Trophoblast cell (in vitro differentiated cells and primary cell): ENCODE measurements at regions not wholly inside any gene's neighbourhood (a gene's known extent, or its start where the extent isn't known, plus 50 kb on each side); places are given as distances from the start of the nearest gene placed in this dataset.

ENCODE experiments used
- DNase-seq, 2 donors: peaks; one replicate each; pipeline ENCODE4 v3.0.0-alpha.2; 2016
- H2AFZ ChIP-seq: 2 replicates; pipeline ENCODE4 v1.6.1; 2013; ENCODE audit warnings: low read length, moderate library complexity, mild to moderate bottlenecking; ENCODE audit not compliant: insufficient read depth, poor library complexity
- H2AK5ac ChIP-seq: 2 replicates; pipeline ENCODE4 v1.6.1; 2013; ENCODE audit warnings: mild to moderate bottlenecking, low read length
- H2BK120ac ChIP-seq: 2 replicates; pipeline ENCODE4 v1.6.1; 2013; ENCODE audit warnings: low read length, mild to moderate bottlenecking, moderate library complexity; ENCODE audit not compliant: insufficient read depth, poor library complexity
- H2BK12ac ChIP-seq: 2 replicates; pipeline ENCODE4 v1.6.1; 2013; ENCODE audit warnings: mild to moderate bottlenecking, low read length, moderate library complexity
- H2BK5ac ChIP-seq: 2 replicates; pipeline ENCODE4 v1.6.1; 2013; ENCODE audit warnings: low read length, low read depth, moderate library complexity, mild to moderate bottlenecking; ENCODE audit not compliant: poor library complexity
- H3K14ac ChIP-seq: 2 replicates; pipeline ENCODE4 v1.6.1; 2013; ENCODE audit warnings: mild to moderate bottlenecking, low read length
- H3K18ac ChIP-seq: 2 replicates; pipeline ENCODE4 v1.6.1; 2013; ENCODE audit warnings: mild to moderate bottlenecking, low read length
- H3K23ac ChIP-seq: 2 replicates; pipeline ENCODE4 v1.6.1; 2013; ENCODE audit warnings: low read length
- H3K27ac ChIP-seq: 2 replicates; pipeline ENCODE4 v1.5.1; 2013; ENCODE audit warnings: low read depth, mild to moderate bottlenecking, inconsistent platforms, low read length, moderate library complexity
- H3K27me3 ChIP-seq: 2 replicates; pipeline ENCODE4 v1.6.1; 2013; ENCODE audit warnings: inconsistent platforms, mild to moderate bottlenecking, low read length, moderate library complexity; ENCODE audit not compliant: insufficient read depth
- H3K36me3 ChIP-seq, 2 experiments: 1 replicate in 1 of 2; 2 replicates in 1 of 2; pipeline ENCODE4 v1.6.1; 2013; ENCODE audit warnings: low read length in 2 of 2, mild to moderate bottlenecking in 2 of 2, moderate library complexity in 1 of 2; ENCODE audit not compliant: insufficient read depth in 2 of 2, control insufficient read depth in 1 of 2
- H3K4ac ChIP-seq: 2 replicates; pipeline ENCODE4 v1.6.1; 2013; ENCODE audit warnings: low read depth, mild to moderate bottlenecking, low read length, moderate library complexity
- H3K4me1 ChIP-seq, 2 experiments: 1 replicate in 1 of 2; 2 replicates in 1 of 2; pipeline ENCODE4 v1.6.1; 2013; ENCODE audit warnings: low read length in 2 of 2, mild to moderate bottlenecking in 2 of 2, moderate library complexity in 1 of 2; ENCODE audit not compliant: insufficient read depth in 2 of 2, control insufficient read depth in 1 of 2
- H3K4me2 ChIP-seq: 2 replicates; pipeline ENCODE4 v1.6.1; 2013; ENCODE audit warnings: inconsistent platforms, mild to moderate bottlenecking, low read length, moderate library complexity
- H3K4me3 ChIP-seq: 2 replicates; pipeline ENCODE4 v1.5.1; 2013; ENCODE audit warnings: mild to moderate bottlenecking, low read depth, low read length, inconsistent platforms
- H3K79me1 ChIP-seq: one replicate; pipeline ENCODE4 v1.6.1; 2013; ENCODE audit warnings: low read length
- H3K79me2 ChIP-seq: 2 replicates; pipeline ENCODE4 v1.6.1; 2013; ENCODE audit warnings: low read length, mild to moderate bottlenecking; ENCODE audit not compliant: control insufficient read depth, insufficient read depth, poor library complexity
- H3K9ac ChIP-seq: 2 replicates; pipeline ENCODE4 v1.6.1; 2013; ENCODE audit warnings: mild to moderate bottlenecking, low read length
- H3K9me3 ChIP-seq: 2 replicates; pipeline ENCODE4 v1.6.1; 2013; ENCODE audit warnings: low read depth, mild to moderate bottlenecking, control low read depth, inconsistent platforms, low read length; ENCODE audit not compliant: insufficient read depth
- H4K12ac ChIP-seq: 2 replicates; pipeline ENCODE4 v1.6.1; 2013; ENCODE audit warnings: low read depth, mild to moderate bottlenecking, low read length, moderate library complexity
- H4K8ac ChIP-seq: 2 replicates; pipeline ENCODE4 v1.6.1; 2013; ENCODE audit warnings: low read depth, mild to moderate bottlenecking, low read length, moderate library complexity
- H4K91ac ChIP-seq: one replicate; pipeline ENCODE4 v1.6.1; 2013; ENCODE audit warnings: low read depth, mild to moderate bottlenecking, low read length, moderate library complexity
- WGBS: extraction: QIAGEN DNeasy Blood & Tissue Kit; methylation state at CpG from one replicate; pipeline ENCODE4 v1.1.7; 2013; ENCODE audit warnings: missing lambda C conversion rate; ENCODE audit not compliant: insufficient read length, insufficient coverage; ENCODE audit errors: extremely low coverage; 5-methylcytosine and 5-hydroxymethylcytosine counted together

GRCh38 chr6:167524261-167525111 is 199.6 kb downstream of the TTLL2 start:
- H3K4ac ChIP-seq, result no peak overlapping the region
- H3K23ac ChIP-seq, result no peak overlapping the region
- H3K18ac ChIP-seq, result no peak overlapping the region
- no peak overlapping the region for H2BK12ac ChIP-seq
- H4K8ac ChIP-seq, result no peak overlapping the region
- no peak overlapping the region for H4K12ac ChIP-seq
- no peaks in the 10 kb centered on the region for H3K4me1 ChIP-seq
- H3K9me3 ChIP-seq, result no peaks in the 10 kb centered on the region
- no peak overlapping the region for H3K14ac ChIP-seq
- H3K79me1 ChIP-seq, result no peaks in the 10 kb centered on the region
- H2AK5ac ChIP-seq, result no peak overlapping the region
- H3K4me2 ChIP-seq, result no peak overlapping the region
- H3K4me3 ChIP-seq, result no peak overlapping the region
- no CpG with 5 or more reads among the region's 22 CpGs for WGBS
- DNase-seq, result no peak
- H3K27me3 ChIP-seq, result no peaks in the 10 kb centered on the region
- no peaks in the 10 kb centered on the region for H3K36me3 ChIP-seq
- H2BK120ac ChIP-seq, result no peak overlapping the region
- no peak overlapping the region for H2BK5ac ChIP-seq
- H3K79me2 ChIP-seq, result no peaks in the 10 kb centered on the region
- H2AFZ ChIP-seq, result no peak overlapping the region
- H4K91ac ChIP-seq, result no peak overlapping the region
- no peak overlapping the region for H3K9ac ChIP-seq
- no peak overlapping the region for H3K27ac ChIP-seq

DNA sequence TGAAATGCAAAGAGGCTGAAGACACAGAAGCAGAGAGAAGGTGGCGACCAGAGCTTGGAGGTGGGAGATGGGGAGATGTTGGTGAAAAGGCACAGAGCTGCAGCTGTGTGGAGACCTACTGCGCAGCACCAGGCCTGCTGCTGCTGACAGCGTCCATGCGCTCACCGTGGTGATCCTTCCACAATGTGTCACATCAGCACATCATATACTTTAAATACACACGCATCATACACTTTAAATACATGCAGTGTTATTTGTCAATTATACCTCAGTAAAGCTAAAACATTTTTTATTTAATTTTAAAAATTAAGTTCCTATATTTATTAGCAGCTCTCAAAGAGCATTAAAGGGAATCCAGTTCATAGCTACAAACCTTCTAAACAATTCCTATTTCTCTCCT is 200.9 kb downstream of the TTLL2 start:
- H3K27me3 ChIP-seq, result no peaks in the 10 kb centered on the region

DNA sequence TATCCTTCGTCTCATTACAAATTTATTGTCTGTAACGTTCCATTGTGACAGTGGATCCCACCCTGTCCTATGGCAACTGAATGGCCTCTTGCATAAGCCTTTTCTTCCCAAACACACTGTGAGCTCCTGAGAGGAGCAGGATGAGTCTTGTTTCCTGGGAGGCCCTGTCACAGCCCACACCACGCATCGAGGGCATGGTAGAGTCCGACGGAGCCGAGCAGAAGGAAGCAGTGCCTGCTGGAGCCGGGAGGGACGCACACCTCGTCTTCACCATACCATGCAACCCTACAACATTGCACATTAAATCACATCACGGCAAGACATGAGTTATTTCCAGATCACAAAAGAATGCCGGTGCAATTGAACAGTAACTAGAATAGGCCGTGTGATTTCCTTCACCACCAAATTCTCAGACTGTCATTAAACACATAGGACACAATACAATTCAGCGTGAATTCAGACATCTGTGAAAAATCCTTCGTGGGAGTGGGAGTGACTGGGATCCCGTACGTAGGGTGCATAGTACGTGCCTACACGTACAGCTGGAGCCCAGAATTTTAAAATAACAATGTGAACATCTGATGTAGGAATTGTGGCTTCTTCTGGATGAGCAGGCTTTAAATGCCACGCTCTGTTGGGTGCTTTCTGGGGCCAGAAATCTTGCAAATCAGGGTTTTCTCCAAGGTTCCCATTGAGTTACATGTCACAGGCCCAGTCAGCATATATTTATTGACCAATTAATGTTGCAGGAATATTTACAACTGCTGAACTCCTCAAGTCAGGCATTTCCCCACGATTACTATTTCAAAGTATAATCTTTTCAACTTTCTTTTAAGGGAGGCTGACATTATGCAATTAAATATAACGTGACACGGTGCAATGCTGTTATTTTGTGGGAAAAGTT is 201.8 kb downstream of the TTLL2 start:
- H3K27ac ChIP-seq, result no peak overlapping the region
- H3K79me1 ChIP-seq, result no peaks in the 10 kb centered on the region
- no peak overlapping the region for H3K4ac ChIP-seq
- no peaks in the 10 kb centered on the region for H3K27me3 ChIP-seq
- no peak overlapping the region for H4K12ac ChIP-seq
- H3K79me2 ChIP-seq, result no peaks in the 10 kb centered on the region
- no peak overlapping the region for H3K4me3 ChIP-seq
- H3K9ac ChIP-seq, result no peak overlapping the region
- H2BK5ac ChIP-seq, result no peak overlapping the region
- H2BK12ac ChIP-seq, result no peak overlapping the region
- no peak overlapping the region for H3K18ac ChIP-seq
- DNase-seq, result no peak
- no peak overlapping the region for H3K14ac ChIP-seq
- H2AFZ ChIP-seq, result no peak overlapping the region
- H3K36me3 ChIP-seq, result no peaks in the 10 kb centered on the region
- no peaks in the 10 kb centered on the region for H3K4me1 ChIP-seq
- H4K8ac ChIP-seq, result no peak overlapping the region
- no peaks in the 10 kb centered on the region for H3K9me3 ChIP-seq
- H2BK120ac ChIP-seq, result no peak overlapping the region
- no peak overlapping the region for H3K23ac ChIP-seq
- H3K4me2 ChIP-seq, result no peak overlapping the region
- WGBS, result no CpG with 5 or more reads among the region's 23 CpGs
- H2AK5ac ChIP-seq, result no peak overlapping the region
- no peak overlapping the region for H4K91ac ChIP-seq

More for the DNA sequence above, 200.9 kb downstream of the TTLL2 start:
- Histone ChIP-seq H3K79me2 (no peaks in the 10 kb centered on the region), H3K14ac (no peak overlapping the region), H3K79me1 (no peaks in the 10 kb centered on the region), H3K4me1 (no peaks in the 10 kb centered on the region), H3K9ac (no peak overlapping the region), H2BK120ac (no peak overlapping the region), H2AFZ (no peak overlapping the region), H3K9me3 (no peaks in the 10 kb centered on the region), H3K4me3 (no peak overlapping the region), H3K23ac (no peak overlapping the region), H2AK5ac (no peak overlapping the region), H3K18ac (no peak overlapping the region), H3K4ac (no peak overlapping the region), H4K91ac (no peak overlapping the region), H2BK5ac (no peak overlapping the region), H4K12ac (no peak overlapping the region), H3K36me3 (no peaks in the 10 kb centered on the region), H4K8ac (no peak overlapping the region), H3K4me2 (no peak overlapping the region), H3K27ac (no peak overlapping the region), H2BK12ac (no peak overlapping the region)
- no CpG with 5 or more reads among the region's 6 CpGs for WGBS
- DNase-seq, result no peak

DNA sequence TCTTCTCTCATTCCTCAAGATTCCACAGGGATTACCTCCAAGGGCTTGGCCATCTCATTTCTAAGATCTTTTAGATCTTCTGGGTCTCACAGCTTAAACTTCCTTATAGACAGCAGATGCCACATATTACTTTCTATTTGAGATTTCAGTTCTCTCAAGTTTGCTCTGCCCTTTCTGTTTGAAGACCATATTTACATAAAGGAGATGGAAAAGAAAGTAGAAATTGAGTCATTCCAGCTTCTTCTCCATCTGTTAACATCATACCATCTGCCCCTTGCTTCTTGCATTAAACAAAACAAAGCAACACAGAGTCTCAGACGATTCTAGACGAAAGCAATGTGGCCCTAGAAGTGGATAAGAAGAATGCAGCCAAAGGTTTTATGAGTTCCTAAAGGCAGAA is 203.4 kb downstream of the TTLL2 start:
- Histone ChIP-seq H3K9me3 (peaks cover 2% of the 10 kb centered on the region), H3K4me2 (no peak overlapping the region), H3K9ac (no peak overlapping the region), H3K4ac (no peak overlapping the region), H2BK5ac (no peak overlapping the region), H3K18ac (no peak overlapping the region), H3K36me3 (no peaks in the 10 kb centered on the region), H3K27ac (no peak overlapping the region), H3K4me3 (no peak overlapping the region), H4K12ac (no peak overlapping the region), H3K79me2 (no peaks in the 10 kb centered on the region), H2BK12ac (no peak overlapping the region), H3K27me3 (no peaks in the 10 kb centered on the region), H3K23ac (no peak overlapping the region), H3K4me1 (no peaks in the 10 kb centered on the region), H4K91ac (no peak overlapping the region), H3K79me1 (no peaks in the 10 kb centered on the region), H2AK5ac (no peak overlapping the region), H3K14ac (no peak overlapping the region), H2BK120ac (no peak overlapping the region), H4K8ac (no peak overlapping the region), H2AFZ (no peak overlapping the region)
- WGBS, result no CpG with 5 or more reads among the region's 2 CpGs
- DNase-seq, result no peak
